ENCODE measurements at regions not wholly inside any gene's neighbourhood (a gene's known extent, or its start where the extent isn't known, plus 50 kb on each side); places are given as distances from the start of the nearest gene placed in this dataset.

DNA sequence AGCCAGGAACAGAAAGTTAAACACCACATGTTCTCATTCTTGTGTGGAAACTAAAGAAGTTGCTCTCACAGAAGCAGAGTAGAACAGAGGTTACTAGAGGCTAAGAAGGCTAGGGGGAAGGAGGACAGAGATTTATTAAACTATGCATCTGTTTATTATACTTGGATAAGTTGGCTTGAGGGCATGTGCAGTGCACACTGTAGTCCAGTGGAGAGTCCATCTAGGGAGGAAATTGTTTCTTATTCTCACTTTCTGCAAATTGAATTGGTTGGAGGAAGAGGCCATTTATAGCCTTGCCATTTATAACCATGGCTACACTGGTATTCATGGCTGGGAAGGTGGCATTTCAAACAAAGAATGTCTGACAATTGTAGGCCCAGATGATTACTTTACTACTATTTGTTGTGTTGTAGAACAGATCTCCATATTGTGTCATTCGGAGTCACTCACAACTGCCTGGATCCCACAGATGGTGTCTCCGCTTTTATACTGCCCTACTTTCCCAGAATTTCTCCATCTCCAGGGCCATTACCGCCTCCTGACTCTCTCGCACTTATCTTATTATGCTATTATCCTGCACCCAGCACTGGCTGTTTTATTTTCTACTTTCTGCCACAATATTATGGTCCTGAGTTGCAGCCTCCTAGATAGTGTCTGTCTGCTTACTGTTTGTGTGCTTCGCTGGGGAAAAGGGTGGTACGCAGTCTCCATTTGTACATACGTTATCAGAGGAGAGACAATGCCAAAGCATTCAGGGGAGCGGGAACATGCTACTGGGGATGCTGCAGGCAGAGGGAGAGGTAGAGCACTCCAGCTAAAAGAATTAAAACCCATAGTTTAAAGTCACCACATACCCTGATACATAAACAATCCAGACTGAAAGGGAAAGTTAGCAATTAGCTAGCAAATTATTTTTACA, 169.3 kb upstream of the BLID start:
- H3K36me3 ChIP-seq (replicated peaks): no peaks in the 10 kb centered on the region
- H3K9me3 ChIP-seq: no peaks in the 10 kb centered on the region
- in situ Hi-C loops (cut with MboI; ENCODE audit: low sequenced_read_pairs): no loop called here
- H3K4me1 ChIP-seq: no peaks in the 10 kb centered on the region
- no peak overlapping the region for H3K4me3 ChIP-seq
- DNase-seq (ENCODE audit: low spot score in 2 of 2): no peak
- H3K27me3 ChIP-seq (ENCODE audit: low read depth): no peaks in the 10 kb centered on the region

DNA sequence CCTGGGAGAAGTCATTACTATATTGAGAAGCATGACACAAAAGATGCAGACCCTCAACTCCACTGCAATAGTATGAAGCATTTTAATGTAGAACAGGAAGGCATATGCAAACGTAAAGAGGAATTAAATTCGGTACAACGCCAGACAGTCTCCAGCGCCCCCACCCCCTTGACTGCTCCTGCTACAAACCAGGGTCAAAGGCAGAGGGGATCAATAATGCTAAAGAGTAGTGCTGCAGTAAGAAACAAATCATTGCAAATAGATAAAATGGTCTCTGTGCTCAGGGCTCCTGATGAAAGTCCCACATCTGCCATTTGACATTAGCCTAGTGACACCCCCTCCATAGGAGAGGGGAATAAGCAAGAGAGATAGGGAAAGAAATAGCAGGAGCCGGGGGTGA, 164.9 kb upstream of the BLID start:
- H3K27me3 ChIP-seq (ENCODE audit: low read depth): no peaks in the 10 kb centered on the region
- H3K9me3 ChIP-seq: no peaks in the 10 kb centered on the region
- in situ Hi-C loops (cut with MboI; ENCODE audit: low sequenced_read_pairs): no loop called here
- DNase-seq (ENCODE audit: low spot score in 2 of 2): no peak
- no peaks in the 10 kb centered on the region for H3K4me1 ChIP-seq
- no peak overlapping the region for H3K4me3 ChIP-seq
- H3K36me3 ChIP-seq (replicated peaks): no peaks in the 10 kb centered on the region

DNA sequence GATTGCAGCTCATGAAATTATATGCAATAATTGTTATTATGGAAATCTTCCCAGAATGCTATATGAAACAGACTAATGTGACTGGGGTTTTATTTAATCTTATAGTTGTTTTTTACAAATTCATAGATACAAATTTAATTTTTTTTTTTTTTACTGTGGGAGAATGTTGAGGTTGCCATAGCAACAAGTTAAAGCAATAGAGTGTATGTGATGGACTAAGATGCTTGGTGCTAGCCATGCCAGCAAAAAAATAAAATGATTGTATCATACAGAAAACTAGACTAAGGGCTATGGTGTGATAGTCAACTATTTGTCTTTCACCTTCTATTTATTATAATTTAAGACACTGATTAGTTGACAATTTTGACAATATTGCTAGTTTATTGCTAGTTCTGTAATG, 163.2 kb upstream of the BLID start:
- Histone ChIP-seq H3K36me3 (replicated peaks) (no peaks in the 10 kb centered on the region), H3K9me3 (no peaks in the 10 kb centered on the region), H3K27me3 (ENCODE audit: low read depth) (no peaks in the 10 kb centered on the region), H3K4me3 (no peak overlapping the region), H3K4me1 (no peaks in the 10 kb centered on the region)
- in situ Hi-C loops (cut with MboI; ENCODE audit: low sequenced_read_pairs): no loop called here
- no peak for DNase-seq (ENCODE audit: low spot score in 2 of 2)

DNA sequence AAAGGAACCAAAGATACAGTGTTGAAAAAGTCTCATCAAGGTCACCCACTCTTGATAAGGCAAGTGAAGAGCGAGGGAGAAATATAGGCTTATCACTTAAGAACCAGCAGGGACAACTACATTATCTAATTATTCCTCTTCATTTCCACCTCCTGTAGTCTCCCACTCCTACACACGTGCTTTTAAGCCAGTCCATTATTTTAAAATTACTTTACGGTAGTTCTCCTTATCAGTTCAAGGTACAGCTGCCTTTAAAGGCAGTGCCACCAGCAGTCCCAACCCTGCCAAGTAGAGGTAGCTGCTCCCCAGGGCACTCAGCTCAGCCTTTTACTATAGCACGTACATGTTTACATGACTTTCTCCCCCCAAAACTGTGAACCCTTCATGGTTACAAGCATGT, 161.5 kb upstream of the BLID start:
- Histone ChIP-seq H3K9me3 (no peaks in the 10 kb centered on the region), H3K4me1 (no peaks in the 10 kb centered on the region), H3K4me3 (no peak overlapping the region), H3K27me3 (ENCODE audit: low read depth) (no peaks in the 10 kb centered on the region), H3K36me3 (replicated peaks) (no peaks in the 10 kb centered on the region)
- no peak for DNase-seq (ENCODE audit: low spot score in 2 of 2)
- in situ Hi-C loops (cut with MboI; ENCODE audit: low sequenced_read_pairs): no loop called here

DNA sequence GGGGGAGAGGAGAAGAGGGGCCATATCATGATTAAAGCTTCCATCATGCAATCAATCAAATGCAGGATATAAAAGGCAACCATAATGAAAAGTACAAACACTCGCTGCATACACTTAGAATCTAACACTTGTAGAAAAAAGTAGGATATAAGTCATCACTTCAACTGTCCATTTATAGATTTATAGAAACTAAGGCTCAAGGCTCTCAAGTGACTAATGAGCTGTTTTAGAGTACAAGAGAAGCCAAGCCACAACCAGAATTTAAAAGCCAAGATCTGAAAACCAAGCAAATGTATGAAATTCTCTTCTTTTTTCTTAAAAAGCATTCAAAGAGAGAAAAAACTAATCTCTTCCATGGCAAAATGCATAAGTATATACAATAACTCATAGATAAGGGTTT, 160.2 kb upstream of the BLID start:
- no peaks in the 10 kb centered on the region for H3K27me3 ChIP-seq (ENCODE audit: low read depth)
- DNase-seq (ENCODE audit: low spot score in 2 of 2): no peak
- no peaks in the 10 kb centered on the region for H3K9me3 ChIP-seq
- in situ Hi-C loops (cut with MboI; ENCODE audit: low sequenced_read_pairs): no loop called here
- H3K4me3 ChIP-seq: no peak overlapping the region
- no peaks in the 10 kb centered on the region for H3K4me1 ChIP-seq
- H3K36me3 ChIP-seq (replicated peaks): no peaks in the 10 kb centered on the region

DNA sequence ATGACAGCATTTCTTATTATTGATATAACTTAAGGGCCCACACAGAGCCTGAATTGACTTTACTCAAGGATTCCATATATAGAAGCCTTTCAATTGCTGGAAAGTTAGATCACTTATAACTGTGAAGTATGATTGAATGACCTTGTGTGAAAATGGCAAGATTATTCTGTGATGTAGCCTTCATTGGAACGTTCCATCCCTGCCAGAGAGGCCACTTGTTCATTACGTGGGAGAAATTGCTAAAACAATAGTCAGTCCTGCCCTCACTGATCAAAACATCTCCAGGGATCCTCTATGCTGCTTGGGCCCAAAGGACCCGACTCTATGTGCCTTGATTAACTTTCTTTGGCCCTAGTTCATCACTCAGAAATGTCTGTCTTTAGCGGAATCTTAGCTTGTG, 159.5 kb upstream of the BLID start:
- H3K4me1 ChIP-seq: no peaks in the 10 kb centered on the region
- H3K36me3 ChIP-seq (replicated peaks): no peaks in the 10 kb centered on the region
- in situ Hi-C loops (cut with MboI; ENCODE audit: low sequenced_read_pairs): no loop called here
- no peaks in the 10 kb centered on the region for H3K27me3 ChIP-seq (ENCODE audit: low read depth)
- no peak for DNase-seq (ENCODE audit: low spot score in 2 of 2)
- H3K9me3 ChIP-seq: no peaks in the 10 kb centered on the region
- no peak overlapping the region for H3K4me3 ChIP-seq

DNA sequence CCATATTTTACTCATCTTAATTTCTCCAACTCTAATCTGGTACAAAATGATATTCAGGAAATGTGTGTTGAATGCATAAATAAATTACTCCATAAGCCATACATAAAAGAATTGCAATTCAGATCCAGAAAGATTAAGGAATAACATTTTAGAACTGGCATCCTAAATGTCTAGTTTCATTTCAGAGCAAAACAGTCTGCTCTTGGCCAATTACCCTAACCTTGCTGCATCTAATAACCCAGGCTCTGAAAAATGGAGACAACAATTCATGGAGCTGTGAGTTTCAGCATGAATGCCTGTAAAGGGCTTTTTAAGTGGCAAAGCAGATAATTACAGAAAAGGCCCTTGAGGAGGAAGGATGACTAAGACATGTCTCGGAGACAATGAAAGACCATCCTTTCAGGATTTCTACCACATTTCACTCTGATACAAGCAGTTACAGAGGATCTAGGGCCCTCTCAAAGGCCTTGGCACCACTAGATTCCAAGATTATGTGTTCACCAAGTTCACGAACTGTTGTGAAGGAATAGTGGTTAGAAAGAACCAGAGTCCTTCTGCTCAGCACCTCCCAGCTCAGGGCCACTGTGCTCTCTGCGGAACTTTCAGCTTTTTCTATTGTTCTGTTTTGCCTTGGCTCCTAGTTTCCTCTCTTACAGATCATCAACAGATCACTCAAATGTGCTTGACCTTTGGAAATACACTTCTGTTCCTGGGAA, 157.6 kb upstream of the BLID start:
- in situ Hi-C loops (cut with MboI; ENCODE audit: low sequenced_read_pairs): no loop called here
- Histone ChIP-seq H3K9me3 (no peaks in the 10 kb centered on the region), H3K4me3 (no peak overlapping the region), H3K36me3 (replicated peaks) (no peaks in the 10 kb centered on the region), H3K4me1 (no peaks in the 10 kb centered on the region), H3K27me3 (ENCODE audit: low read depth) (no peaks in the 10 kb centered on the region)
- DNase-seq (ENCODE audit: low spot score in 2 of 2): no peak

DNA sequence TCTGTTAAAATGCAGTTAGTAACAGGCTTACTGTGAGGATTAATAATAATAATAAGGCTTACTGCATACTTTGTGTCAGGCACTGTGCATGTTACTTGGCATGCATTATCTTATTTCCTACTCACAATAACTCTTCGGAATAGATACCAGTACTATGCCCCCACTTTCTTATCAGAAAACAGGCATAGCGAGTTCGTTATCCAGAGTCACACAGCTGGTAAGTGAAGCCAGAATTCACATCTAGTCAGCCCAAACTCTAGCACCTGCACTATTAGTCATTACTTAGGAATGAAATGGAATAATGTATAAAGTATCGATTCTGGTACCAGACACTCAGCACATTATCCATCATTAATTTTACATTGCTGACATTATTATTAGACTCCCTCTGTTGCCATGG, 155.7 kb upstream of the BLID start:
- no peak for DNase-seq (ENCODE audit: low spot score in 2 of 2)
- in situ Hi-C loops (cut with MboI; ENCODE audit: low sequenced_read_pairs): no loop called here
- Histone ChIP-seq H3K27me3 (ENCODE audit: low read depth) (no peaks in the 10 kb centered on the region), H3K36me3 (replicated peaks) (no peaks in the 10 kb centered on the region), H3K4me1 (no peaks in the 10 kb centered on the region), H3K4me3 (no peak overlapping the region), H3K9me3 (no peaks in the 10 kb centered on the region)

DNA sequence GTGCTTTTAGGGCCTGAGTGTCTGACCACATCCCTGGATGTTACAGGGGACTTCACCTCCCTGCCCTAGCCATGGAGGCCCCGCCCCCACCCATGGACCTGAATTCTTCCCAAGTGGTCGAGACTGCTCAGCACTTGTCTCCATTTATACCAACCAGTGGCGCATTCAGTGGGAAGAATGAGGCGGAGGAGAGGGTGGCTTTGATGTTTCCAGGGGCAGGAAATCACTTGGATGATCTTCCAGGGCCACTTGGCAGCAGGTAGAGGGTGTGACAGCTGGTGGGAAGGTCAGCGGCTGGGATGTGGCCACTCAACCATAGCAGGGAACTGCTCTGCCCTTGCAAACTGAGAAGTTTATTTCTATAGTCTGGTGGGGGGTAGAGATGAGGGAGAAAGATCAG, 155.1 kb upstream of the BLID start:
- Histone ChIP-seq H3K27me3 (ENCODE audit: low read depth) (no peaks in the 10 kb centered on the region), H3K9me3 (no peaks in the 10 kb centered on the region), H3K36me3 (replicated peaks) (no peaks in the 10 kb centered on the region), H3K4me1 (no peaks in the 10 kb centered on the region), H3K4me3 (no peak overlapping the region)
- no peak for DNase-seq (ENCODE audit: low spot score in 2 of 2)
- in situ Hi-C loops (cut with MboI; ENCODE audit: low sequenced_read_pairs): no loop called here

DNA sequence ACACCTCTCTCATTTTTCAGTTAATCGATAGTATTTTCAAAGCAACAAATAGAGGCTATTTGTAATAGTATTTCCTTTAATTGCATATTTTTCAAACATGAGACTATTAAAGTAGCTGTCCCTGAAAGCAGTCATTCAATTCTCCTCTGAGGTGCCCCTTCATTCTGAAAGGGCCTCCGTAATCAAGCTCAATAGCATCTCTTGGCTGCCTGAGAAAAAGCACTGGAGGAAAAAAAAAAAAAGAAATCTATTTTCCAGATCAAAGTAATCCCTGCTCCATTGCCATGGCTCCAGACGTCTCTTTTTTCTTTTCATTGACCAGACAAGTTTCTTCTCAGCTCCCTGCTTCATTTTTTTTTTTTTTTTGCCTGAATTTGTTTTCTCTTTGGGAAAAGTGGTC, 154.5 kb upstream of the BLID start:
- no peak for DNase-seq (ENCODE audit: low spot score in 2 of 2)
- Histone ChIP-seq H3K36me3 (replicated peaks) (no peaks in the 10 kb centered on the region), H3K4me3 (no peak overlapping the region), H3K4me1 (no peaks in the 10 kb centered on the region), H3K9me3 (no peaks in the 10 kb centered on the region), H3K27me3 (ENCODE audit: low read depth) (no peaks in the 10 kb centered on the region)
- in situ Hi-C loops (cut with MboI; ENCODE audit: low sequenced_read_pairs): no loop called here

DNA sequence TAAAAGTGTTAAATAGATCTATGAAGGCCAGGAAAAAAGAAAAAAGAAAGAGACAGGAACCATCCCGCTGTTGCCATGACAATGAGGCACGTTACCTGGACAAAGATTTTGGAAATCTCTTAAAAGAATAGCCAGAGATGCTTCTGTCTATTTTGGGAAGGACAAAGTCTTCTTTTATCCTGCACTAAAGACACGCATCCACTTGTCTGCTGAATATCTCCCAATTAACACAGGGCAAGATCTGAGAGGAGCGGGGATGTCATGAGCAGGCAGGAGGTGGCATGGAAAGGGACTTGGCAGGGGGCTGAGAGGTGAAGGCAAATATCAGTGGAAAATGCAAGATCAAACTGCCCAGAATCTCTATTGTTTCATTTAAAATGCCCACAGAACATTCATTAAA, 153.8 kb upstream of the BLID start:
- Histone ChIP-seq H3K36me3 (replicated peaks) (no peaks in the 10 kb centered on the region), H3K4me1 (no peaks in the 10 kb centered on the region), H3K4me3 (no peak overlapping the region), H3K9me3 (no peaks in the 10 kb centered on the region), H3K27me3 (ENCODE audit: low read depth) (no peaks in the 10 kb centered on the region)
- no peak for DNase-seq (ENCODE audit: low spot score in 2 of 2)
- in situ Hi-C loops (cut with MboI; ENCODE audit: low sequenced_read_pairs): no loop called here

DNA sequence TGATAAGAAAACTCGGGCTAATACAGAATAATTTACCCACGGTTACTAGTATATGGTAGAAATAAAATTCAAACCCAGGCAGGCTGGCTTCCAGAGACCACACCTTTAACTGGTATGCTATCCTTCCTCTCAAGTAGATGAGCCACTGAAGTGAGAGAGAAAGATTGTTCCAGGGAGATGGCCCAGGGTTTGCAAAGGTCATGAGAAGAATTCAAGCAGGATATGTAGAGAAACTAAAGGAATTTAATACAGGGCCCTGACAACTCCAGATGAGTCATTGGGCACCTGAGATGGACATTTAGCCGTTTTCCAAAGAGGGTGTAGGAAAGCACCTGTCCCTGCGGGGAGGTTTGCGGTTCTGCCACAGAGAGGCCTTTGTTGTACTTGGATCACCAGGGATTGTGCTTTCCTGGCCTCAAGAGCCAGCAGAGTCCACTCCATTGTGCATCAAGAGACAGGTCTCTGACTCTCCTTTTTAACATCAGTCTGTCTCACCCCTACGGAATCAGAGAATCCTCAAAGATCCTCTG, 152.7 kb upstream of the BLID start:
- no peaks in the 10 kb centered on the region for H3K27me3 ChIP-seq (ENCODE audit: low read depth)
- no peak for DNase-seq (ENCODE audit: low spot score in 2 of 2)
- H3K4me3 ChIP-seq: no peak overlapping the region
- no peaks in the 10 kb centered on the region for H3K4me1 ChIP-seq
- in situ Hi-C loops (cut with MboI; ENCODE audit: low sequenced_read_pairs): no loop called here
- H3K36me3 ChIP-seq (replicated peaks): no peaks in the 10 kb centered on the region
- H3K9me3 ChIP-seq: no peaks in the 10 kb centered on the region

DNA sequence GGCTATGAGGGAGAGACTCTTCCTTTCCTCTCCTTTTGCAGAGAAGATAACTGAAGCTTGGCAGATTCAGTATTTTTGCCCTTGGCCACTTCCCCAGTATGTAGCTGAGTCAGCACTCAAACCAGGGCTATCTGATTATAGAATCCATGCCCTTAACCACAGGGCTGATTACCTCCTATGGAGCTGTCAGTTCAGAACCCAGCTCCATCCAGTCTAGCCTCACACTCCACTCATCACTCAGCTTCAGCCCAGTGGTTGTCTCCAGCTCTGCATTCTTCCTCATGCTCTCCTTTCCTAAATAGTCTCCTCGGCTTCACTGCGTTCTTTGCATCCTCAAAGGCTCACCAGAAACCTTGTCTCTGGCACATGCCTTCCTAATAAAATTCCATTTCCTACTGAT, 151.6 kb upstream of the BLID start:
- H3K4me1 ChIP-seq: no peaks in the 10 kb centered on the region
- H3K27me3 ChIP-seq (ENCODE audit: low read depth): no peaks in the 10 kb centered on the region
- in situ Hi-C loops (cut with MboI; ENCODE audit: low sequenced_read_pairs): no loop called here
- no peak overlapping the region for H3K4me3 ChIP-seq
- no peaks in the 10 kb centered on the region for H3K9me3 ChIP-seq
- H3K36me3 ChIP-seq (replicated peaks): no peaks in the 10 kb centered on the region
- no peak for DNase-seq (ENCODE audit: low spot score in 2 of 2)

DNA sequence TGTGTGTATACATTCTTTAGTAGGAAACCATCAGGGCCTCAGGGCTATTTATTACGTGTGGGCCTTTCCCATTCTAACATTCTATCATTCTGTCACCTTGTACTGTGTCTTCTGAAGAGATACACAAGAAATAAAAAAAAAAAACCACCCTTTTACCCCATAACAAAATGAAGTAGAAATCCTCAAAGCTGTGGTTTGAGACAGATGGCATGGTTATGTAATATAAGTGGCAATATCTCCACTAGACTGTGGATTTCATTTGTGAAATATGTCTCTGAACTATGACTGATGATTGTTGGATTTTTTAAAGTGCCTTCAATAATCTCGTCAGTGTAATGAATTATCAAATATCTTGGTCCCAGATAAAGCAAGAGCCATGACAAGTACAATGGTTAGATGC, 150.0 kb upstream of the BLID start:
- Histone ChIP-seq H3K36me3 (replicated peaks) (no peaks in the 10 kb centered on the region), H3K4me1 (no peaks in the 10 kb centered on the region), H3K27me3 (ENCODE audit: low read depth) (no peaks in the 10 kb centered on the region), H3K9me3 (no peaks in the 10 kb centered on the region), H3K4me3 (no peak overlapping the region)
- no peak for DNase-seq (ENCODE audit: low spot score in 2 of 2)
- in situ Hi-C loops (cut with MboI; ENCODE audit: low sequenced_read_pairs): no loop called here
